ENCODE measurements at regions not wholly inside any gene's neighbourhood (a gene's known extent, or its start where the extent isn't known, plus 50 kb on each side); places are given as distances from the start of the nearest gene placed in this dataset.

DNA sequence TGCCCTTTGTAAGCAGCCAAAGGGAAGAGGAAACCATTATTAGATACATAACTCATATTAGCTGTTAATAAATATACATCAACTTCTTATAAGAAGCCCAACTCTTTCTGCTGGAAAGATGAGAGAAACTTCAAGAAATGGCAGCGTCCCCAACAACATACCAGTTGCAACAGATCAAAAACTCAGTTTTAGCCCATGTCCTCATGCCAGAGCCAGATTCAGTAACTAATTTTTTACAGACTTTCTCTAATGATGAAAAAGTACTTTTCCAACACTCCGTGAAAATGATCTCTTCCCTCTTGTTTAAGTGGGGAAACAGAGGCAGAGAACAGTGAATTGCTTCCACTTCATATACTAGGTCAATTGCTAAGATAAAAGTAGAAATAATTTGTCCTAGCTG, 206.8 kb upstream of the NUDT4 start:
- TF ChIP-seq, protein P1, sequence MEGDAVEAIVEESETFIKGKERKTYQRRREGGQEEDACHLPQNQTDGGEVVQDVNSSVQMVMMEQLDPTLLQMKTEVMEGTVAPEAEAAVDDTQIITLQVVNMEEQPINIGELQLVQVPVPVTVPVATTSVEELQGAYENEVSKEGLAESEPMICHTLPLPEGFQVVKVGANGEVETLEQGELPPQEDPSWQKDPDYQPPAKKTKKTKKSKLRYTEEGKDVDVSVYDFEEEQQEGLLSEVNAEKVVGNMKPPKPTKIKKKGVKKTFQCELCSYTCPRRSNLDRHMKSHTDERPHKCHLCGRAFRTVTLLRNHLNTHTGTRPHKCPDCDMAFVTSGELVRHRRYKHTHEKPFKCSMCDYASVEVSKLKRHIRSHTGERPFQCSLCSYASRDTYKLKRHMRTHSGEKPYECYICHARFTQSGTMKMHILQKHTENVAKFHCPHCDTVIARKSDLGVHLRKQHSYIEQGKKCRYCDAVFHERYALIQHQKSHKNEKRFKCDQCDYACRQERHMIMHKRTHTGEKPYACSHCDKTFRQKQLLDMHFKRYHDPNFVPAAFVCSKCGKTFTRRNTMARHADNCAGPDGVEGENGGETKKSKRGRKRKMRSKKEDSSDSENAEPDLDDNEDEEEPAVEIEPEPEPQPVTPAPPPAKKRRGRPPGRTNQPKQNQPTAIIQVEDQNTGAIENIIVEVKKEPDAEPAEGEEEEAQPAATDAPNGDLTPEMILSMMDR (conservative IDR thresholded peaks at IDR 0.05 in 1 of 2, IDR thresholded peaks at IDR 0.05 in 1 of 2; ENCODE audit: low read depth in 1 of 2, low read length in 2 of 2): no peak
- no peak for TF ChIP-seq EZH2 (IDR thresholded peaks at IDR 0.05; ENCODE audit: low read length, missing control alignments)
- no peaks in the 10 kb centered on the region for H3K36me3 ChIP-seq (ENCODE audit: control insufficient read depth, insufficient read depth, low read length)
- no peak overlapping the region for H3K4me3 ChIP-seq (replicated peaks in 1 of 4; ENCODE audit: control extremely low read depth in 1 of 4, insufficient read depth in 1 of 4, low read depth in 3 of 4, low read length in 4 of 4)
- no peak overlapping the region for H2AFZ ChIP-seq (ENCODE audit: low read length)
- H3K27me3 ChIP-seq (ENCODE audit: control insufficient read depth, insufficient read depth, low read length): no peaks in the 10 kb centered on the region
- no peak overlapping the region for H3K9ac ChIP-seq (ENCODE audit: insufficient read depth, low read length)
- H3K4me2 ChIP-seq (ENCODE audit: extremely low read depth, insufficient read depth, low read length): no peak overlapping the region
- H3K27ac ChIP-seq (ENCODE audit: insufficient read depth, low read length): no peak overlapping the region
- peaks cover 10% of the 10 kb centered on the region for H3K4me1 ChIP-seq (ENCODE audit: control insufficient read depth, extremely low read depth, insufficient read depth, low read length)
- no peaks in the 10 kb centered on the region for H3K9me3 ChIP-seq (ENCODE audit: control insufficient read depth, insufficient read depth, low read depth, low read length)
- H3K79me2 ChIP-seq (ENCODE audit: control insufficient read depth, insufficient read depth, low read length): no peaks in the 10 kb centered on the region
- DNase-seq (ENCODE audit: low read depth in 2 of 2): no peak
- no peaks in the 10 kb centered on the region for H4K20me1 ChIP-seq (ENCODE audit: control insufficient read depth, extremely low read depth, insufficient read depth, low read length)

GRCh38 chr12:93173178-93173957, 204.4 kb upstream of the NUDT4 start:
- no peak overlapping the region for H3K4me3 ChIP-seq (replicated peaks in 1 of 4; ENCODE audit: control extremely low read depth in 1 of 4, insufficient read depth in 1 of 4, low read depth in 3 of 4, low read length in 4 of 4)
- H3K27me3 ChIP-seq (ENCODE audit: control insufficient read depth, insufficient read depth, low read length): no peaks in the 10 kb centered on the region
- H3K27ac ChIP-seq (ENCODE audit: insufficient read depth, low read length): no peak overlapping the region
- H2AFZ ChIP-seq (ENCODE audit: low read length): no peak overlapping the region
- peak; percentile 70 to 81 for DNase-seq (ENCODE audit: low read depth in 2 of 2)
- H3K4me2 ChIP-seq (ENCODE audit: extremely low read depth, insufficient read depth, low read length): peak overlapping the region; percentile 4
- TF ChIP-seq EZH2 (IDR thresholded peaks at IDR 0.05; ENCODE audit: low read length, missing control alignments): no peak
- TF ChIP-seq, protein P1 (conservative IDR thresholded peaks at IDR 0.05 in 1 of 2, IDR thresholded peaks at IDR 0.05 in 1 of 2; ENCODE audit: low read depth in 1 of 2, low read length in 2 of 2): no peak
- no peaks in the 10 kb centered on the region for H4K20me1 ChIP-seq (ENCODE audit: control insufficient read depth, extremely low read depth, insufficient read depth, low read length)
- H3K36me3 ChIP-seq (ENCODE audit: control insufficient read depth, insufficient read depth, low read length): no peaks in the 10 kb centered on the region
- no peaks in the 10 kb centered on the region for H3K79me2 ChIP-seq (ENCODE audit: control insufficient read depth, insufficient read depth, low read length)
- H3K4me1 ChIP-seq (ENCODE audit: control insufficient read depth, extremely low read depth, insufficient read depth, low read length): peaks cover 19% of the 10 kb centered on the region
- H3K9ac ChIP-seq (ENCODE audit: insufficient read depth, low read length): no peak overlapping the region
- H3K9me3 ChIP-seq (ENCODE audit: control insufficient read depth, insufficient read depth, low read depth, low read length): no peaks in the 10 kb centered on the region

GRCh38 chr12:93174048-93174447, 203.7 kb upstream of the NUDT4 start:
- Histone ChIP-seq H3K27ac (ENCODE audit: insufficient read depth, low read length) (no peak overlapping the region), H4K20me1 (ENCODE audit: control insufficient read depth, extremely low read depth, insufficient read depth, low read length) (no peaks in the 10 kb centered on the region), H3K4me3 (replicated peaks in 1 of 4; ENCODE audit: control extremely low read depth in 1 of 4, insufficient read depth in 1 of 4, low read depth in 3 of 4, low read length in 4 of 4) (no peak overlapping the region), H2AFZ (ENCODE audit: low read length) (no peak overlapping the region), H3K36me3 (ENCODE audit: control insufficient read depth, insufficient read depth, low read length) (no peaks in the 10 kb centered on the region), H3K9ac (ENCODE audit: insufficient read depth, low read length) (no peak overlapping the region), H3K4me1 (ENCODE audit: control insufficient read depth, extremely low read depth, insufficient read depth, low read length) (peaks cover 19% of the 10 kb centered on the region), H3K27me3 (ENCODE audit: control insufficient read depth, insufficient read depth, low read length) (no peaks in the 10 kb centered on the region), H3K9me3 (ENCODE audit: control insufficient read depth, insufficient read depth, low read depth, low read length) (no peaks in the 10 kb centered on the region), H3K4me2 (ENCODE audit: extremely low read depth, insufficient read depth, low read length) (peak overlapping the region; percentile 4), H3K79me2 (ENCODE audit: control insufficient read depth, insufficient read depth, low read length) (no peaks in the 10 kb centered on the region)
- TF ChIP-seq, protein P1 (conservative IDR thresholded peaks at IDR 0.05 in 1 of 2, IDR thresholded peaks at IDR 0.05 in 1 of 2; ENCODE audit: low read depth in 1 of 2, low read length in 2 of 2): no peak
- TF ChIP-seq EZH2 (IDR thresholded peaks at IDR 0.05; ENCODE audit: low read length, missing control alignments): no peak
- DNase-seq (ENCODE audit: low read depth in 2 of 2): peak; percentile 87 to 92
